GM12874 (cell line): ENCODE measurements at regions not wholly inside any gene's neighbourhood (a gene's known extent, or its start where the extent isn't known, plus 50 kb on each side); places are given as distances from the start of the nearest gene placed in this dataset.

Experiments used
- TF ChIP-seq, protein P1 (sequence below): IDR thresholded peaks from 2 replicates; pipeline ENCODE4 v1.5.1; 2011; ENCODE audit warnings: low read depth, mild to moderate bottlenecking, control low read depth, low read length, moderate library complexity; ENCODE audit not compliant: insufficient read depth

DNA sequence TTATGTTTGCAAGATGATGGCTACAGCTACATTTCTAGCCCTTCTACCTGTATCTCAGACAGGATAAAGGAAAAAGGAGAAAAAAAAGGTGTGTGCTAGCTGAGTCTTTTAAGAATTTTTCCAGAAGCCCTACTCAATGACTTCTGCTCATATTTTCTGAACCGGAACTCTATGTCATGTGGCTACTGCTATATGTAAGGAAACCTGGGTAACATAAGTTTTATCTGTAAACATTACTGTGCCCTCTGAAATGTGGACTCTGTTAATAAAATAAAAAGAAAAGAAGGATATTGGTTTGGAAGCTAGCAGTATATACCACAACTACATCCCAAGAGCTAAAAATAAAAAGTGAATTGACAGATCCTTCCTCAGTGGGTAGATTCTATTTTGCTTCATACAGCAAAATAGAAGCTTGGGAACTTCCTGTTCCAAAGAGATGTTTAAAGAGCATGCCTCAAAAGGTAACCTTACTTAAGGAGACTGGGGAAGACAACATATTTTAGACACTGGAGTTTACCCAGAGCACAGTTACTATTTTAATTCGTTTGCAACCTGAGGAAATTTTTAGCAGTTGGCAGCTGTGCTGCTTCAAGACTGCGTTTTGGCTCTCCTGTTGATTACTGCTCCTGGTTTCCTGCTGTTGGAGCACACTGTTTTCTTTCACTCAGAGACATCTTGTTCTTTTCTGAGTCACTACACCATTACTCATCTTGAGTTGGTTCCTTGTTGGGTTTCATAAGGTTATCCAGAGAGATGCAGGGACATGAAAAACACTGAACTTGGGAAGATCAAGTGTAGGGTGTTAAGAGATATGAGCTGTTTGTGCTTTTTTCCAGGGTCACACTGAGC, 280.7 kb downstream of the NFKBIZ start:
- TF ChIP-seq, protein P1, sequence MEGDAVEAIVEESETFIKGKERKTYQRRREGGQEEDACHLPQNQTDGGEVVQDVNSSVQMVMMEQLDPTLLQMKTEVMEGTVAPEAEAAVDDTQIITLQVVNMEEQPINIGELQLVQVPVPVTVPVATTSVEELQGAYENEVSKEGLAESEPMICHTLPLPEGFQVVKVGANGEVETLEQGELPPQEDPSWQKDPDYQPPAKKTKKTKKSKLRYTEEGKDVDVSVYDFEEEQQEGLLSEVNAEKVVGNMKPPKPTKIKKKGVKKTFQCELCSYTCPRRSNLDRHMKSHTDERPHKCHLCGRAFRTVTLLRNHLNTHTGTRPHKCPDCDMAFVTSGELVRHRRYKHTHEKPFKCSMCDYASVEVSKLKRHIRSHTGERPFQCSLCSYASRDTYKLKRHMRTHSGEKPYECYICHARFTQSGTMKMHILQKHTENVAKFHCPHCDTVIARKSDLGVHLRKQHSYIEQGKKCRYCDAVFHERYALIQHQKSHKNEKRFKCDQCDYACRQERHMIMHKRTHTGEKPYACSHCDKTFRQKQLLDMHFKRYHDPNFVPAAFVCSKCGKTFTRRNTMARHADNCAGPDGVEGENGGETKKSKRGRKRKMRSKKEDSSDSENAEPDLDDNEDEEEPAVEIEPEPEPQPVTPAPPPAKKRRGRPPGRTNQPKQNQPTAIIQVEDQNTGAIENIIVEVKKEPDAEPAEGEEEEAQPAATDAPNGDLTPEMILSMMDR, result no peak

DNA sequence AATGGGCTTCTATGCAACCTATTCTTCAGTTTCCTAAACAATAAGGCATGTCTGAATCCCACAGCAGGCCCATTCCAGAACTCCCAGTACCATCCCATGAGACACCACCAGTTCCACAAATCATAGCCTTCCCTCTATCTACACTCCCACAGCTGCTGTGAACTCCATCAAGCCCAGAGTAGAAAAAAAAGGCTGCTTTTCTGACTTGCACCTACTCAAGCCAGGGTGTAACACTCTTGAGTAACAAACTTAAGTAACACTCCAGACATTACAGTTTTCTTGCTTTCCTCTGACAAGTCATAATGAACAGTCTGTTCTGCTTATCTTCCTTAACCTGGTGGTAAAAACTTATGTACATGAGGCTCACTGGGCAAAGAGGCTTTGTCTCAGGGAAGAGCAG, 283.1 kb downstream of the NFKBIZ start:
- TF ChIP-seq, protein P1, result no peak

DNA sequence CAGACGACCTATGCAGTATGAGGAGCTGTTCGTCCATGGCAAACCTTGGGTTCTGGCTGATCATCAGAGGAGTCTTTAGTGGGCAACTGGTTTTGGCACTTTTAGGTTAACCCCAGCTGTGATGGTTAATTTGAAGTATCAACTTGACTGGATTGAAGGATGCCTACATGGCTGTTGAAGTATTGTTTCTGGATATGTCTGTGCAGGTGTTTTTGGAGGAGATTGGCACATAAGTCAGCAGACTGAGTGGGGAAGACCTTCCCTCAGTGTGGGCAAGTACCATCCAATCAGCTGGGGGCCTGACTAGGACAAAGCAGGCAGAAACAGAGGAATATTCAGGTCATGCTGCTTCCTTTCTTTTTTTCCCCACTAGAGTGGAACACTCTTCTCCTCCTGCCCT, 284.1 kb downstream of the NFKBIZ start:
- TF ChIP-seq, protein P1, result no peak

DNA sequence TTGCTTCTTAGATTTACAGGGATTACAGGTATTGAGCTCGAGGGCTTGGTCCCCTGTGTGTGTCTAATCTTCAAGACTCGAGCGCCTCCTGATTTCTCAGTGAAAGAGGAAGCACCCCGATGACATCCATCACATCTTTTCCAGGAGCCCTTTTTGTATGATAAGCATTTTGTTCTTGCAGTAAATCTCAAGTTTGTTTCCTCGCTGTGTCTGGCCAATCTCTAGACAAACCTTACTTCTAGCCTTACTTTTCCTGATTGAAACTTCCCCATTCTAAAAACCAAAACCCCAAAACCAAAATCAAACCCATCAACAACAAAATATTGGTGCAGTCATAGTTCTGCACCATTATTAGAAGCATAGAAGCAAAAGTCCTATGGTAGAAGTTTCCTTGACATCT, 286.0 kb downstream of the NFKBIZ start:
- TF ChIP-seq, protein P1, result no peak

DNA sequence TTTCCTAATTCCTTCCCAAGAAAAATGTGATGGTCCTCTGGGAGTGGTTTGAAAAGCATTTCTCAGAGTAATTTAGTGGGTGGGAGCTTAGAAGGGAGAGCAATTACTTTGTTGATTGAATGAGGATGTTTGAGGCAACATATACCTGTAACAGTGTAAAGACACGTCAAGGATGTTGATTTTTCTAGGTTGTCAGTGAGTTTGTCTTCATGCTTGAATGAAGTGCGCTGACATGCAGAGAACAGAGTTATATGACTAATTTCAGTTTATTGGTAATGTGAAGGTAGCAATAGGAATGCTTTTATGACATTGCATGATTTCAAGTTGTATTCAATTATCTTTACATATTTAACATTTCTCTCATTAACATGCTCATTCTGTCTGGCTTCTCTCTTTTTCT, 286.9 kb downstream of the NFKBIZ start:
- TF ChIP-seq, protein P1, result no peak

DNA sequence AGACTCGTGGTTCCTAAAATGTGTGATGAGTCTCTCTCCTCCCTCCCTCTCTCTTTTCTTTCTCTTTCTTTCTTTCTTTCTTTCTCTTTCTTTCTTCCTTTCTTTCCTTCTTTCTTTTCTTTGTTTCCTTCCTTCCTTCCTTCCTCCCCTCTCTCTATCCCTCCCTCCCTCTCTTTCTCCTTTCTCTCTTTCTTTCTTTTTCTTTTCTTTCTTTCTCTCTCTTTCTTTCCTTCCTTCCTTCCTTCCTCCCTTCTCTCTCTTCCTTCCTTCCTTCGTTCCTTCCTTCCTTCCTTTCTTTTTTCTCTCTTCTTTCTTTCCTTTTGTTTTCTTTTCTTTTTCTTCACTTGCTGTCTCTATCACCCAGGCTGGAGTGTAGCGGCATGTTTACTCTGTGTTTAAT, 290.8 kb downstream of the NFKBIZ start:
- TF ChIP-seq, protein P1, result no peak

DNA sequence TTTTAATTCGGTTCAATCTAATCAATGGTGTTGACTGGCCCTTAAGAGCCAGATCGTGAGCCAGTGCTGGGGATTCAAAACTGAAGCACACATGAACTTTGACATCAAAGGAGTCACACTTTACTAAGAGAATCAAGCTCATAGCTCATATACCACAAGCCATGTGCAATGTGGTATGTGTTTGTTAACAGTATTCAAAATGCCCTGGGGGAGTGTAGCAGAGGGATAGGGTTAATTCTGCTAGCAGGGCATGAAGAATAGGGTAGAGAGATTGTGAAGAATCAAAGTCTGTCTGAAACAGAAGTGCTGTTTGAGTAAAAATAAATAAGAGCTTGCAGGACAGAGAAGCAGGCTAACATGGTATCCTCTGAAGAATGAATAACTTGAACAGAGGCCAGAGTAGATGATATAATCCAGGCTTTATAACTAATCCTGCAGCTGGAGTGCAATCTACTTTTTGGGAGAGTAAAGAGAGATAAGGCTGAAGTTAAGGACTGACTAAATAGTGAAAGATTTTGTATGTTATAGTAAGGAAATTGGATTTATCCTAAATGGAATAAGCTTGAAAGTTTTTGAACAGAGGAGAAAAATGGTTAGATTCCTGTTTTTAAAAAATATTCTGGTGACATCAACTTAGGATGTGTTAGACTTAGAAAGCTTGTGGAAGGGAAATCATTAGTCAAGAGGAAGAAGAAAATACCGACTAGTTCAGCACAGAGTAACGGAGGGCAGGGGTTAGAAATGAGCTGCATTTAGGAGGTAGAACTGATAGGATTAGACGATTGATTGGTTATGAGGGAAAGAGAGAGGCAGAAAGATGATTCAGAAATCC, 292.0 kb downstream of the NFKBIZ start:
- TF ChIP-seq, protein P1, result no peak
